COLO668 (cell line): ENCODE measurements at regions not wholly inside any gene's neighbourhood (a gene's known extent, or its start where the extent isn't known, plus 50 kb on each side); places are given as distances from the start of the nearest gene placed in this dataset.
"Not testable (repeated sequence)": the region's sequence is repeated elsewhere in the genome, so short reads cannot be mapped to it uniquely, and the experiment has no call there.

Experiments
- DNase-seq: peaks from one replicate; lab custom pipeline; 2025; ENCODE audit not compliant: unreplicated experiment; lab: John Stamatoyannopoulos, UW

GRCh38 chr18:22791310-22791610 lies 141.9 kb upstream of the RBBP8 start:
- DNase-seq: no peak

DNA sequence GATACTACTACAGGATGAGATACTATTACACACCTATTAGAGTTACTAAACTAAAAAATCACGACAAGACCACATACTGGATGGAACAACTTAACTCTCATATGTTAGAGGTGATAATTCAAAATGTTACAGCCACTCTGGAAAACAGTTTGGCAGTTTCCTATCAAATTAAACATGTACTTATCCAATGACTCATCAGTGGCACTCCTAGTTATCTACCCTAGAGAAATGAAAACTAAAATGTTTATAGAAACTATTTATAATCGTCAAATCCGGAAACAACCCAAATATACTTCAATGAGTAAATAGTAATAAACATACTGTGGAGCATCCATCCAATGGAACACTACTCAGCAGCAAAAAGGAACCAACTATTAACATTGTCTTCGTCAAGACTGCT lies 137.0 kb upstream of the RBBP8 start:
- DNase-seq: no peak

GRCh38 chr18:22800551-22800951 lies 132.6 kb upstream of the RBBP8 start:
- no peak for DNase-seq

- DNase-seq: peak; percentile 7
Measured at GRCh38 chr18:22813648-22814328, 119.3 kb upstream of the RBBP8 start.

- DNase-seq: no peak
Measured at GRCh38 chr18:22814329-22814703, 118.8 kb upstream of the RBBP8 start.

DNA sequence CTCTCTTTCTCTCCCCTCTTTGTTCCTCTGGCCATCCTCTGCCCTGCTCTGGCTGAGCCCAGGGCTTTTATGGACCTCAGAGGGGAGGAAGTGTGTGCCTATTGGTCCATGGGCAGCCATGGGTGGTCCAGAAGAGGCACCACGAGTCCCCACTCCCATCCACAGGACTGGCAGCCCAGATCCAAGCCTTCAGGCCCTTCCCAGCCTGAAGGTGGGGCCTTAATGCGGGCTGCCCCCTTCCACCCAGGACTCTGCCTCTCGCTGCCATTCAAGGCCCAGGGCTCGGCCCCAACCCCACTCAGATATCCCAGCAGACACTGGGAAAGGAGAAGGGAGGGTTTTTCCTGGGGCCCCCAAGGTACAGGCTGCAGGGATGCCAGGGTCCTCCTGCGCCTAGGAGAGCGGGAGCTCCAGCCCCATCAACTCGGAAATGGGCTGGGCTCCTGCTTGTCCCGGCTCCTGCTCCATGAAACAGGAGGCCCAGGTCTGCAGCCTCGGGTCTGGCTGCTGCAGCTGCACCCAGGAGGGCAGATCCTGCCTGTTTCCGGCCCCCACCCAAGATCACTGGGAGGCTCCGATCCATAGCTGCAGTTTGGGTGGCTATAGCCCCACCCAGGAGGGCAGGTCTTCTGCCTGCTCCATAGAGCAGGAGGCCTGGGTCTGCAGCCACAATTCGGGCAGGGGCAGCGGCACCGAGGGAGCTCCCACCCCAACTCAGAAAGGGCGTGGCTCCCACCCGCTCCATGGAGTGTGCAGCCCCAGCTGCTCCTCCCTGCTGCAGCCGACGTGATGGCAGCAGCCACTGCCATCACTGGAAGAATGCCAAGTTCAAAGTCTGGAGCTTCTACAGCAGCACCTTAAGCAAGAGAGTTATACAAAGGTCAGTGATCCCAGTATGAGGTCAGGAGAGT lies 116.6 kb upstream of the RBBP8 start:
- peak; percentile 48 for DNase-seq

- DNase-seq: no peak
Measured at GRCh38 chr18:22817844-22818243, 115.3 kb upstream of the RBBP8 start.

GRCh38 chr18:22822024-22822423 lies 111.1 kb upstream of the RBBP8 start:
- DNase-seq: no peak

DNA sequence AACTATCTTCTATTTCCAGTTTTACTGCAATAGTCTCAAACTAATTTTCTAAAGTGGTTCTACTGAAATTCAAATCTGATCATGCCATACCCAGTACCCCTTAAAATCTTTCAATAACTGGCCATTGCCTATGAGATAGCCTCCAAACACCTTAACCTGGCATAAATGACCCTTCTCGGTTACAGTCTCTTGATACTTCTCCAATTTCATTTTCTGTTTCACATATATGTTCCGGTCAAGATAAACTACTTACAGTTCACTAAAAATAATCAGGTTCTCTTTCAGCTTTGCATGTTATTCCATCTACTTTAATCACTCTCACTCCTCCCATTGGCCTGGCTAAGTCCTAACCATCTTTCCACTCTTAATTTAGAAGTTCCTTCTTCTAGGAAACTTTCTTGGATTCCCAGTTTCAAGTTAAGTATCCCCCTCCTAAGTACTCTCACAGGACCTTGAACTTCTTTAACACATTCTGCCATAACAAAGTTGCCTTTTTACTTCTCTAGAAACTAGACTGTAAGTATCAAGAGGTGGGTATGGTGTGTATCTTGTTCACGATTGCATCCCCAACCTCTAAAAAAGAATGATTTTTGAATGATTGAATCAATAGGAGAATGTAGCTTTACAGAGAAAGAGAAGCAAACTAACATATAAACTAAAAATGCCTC lies 110.2 kb upstream of the RBBP8 start:
- DNase-seq: no peak

DNA sequence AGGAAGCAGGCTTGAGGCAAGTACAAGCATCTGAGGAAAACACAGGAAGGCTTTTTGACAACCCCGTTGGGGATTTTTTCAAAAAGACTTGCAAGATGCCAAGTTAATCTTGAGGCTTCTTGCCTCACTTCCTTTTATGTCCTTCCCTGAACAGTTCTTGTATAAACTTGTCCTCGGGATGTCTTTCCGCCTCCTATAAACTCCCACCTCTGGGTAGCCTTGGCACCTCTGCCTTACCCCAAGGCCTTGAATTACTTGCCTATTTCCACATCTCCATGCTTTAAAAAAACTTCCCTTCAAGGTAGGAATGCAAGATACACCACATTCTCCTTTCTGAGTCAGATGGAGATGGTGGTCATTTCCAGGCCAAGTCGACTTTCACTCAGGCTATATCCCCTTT lies 106.4 kb upstream of the RBBP8 start:
- no peak for DNase-seq

DNA sequence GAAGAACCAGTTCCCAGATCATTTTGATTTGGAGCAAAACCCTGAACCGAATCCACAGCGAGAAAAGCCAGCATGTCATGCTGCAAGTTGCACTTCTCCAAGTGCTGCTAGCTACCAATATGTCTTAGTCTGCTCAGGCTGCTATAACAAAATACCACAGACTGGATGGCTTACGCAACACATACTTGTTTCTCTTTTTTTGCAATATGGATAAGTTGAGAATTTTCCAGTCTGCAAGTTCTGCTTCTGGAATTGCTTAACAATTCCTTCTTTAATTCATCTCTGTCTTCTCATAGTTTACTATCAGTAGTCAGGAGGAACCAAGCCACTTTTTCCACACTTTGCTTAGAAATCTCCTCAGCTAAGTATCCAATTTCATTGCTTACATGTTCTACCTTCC lies 105.9 kb upstream of the RBBP8 start:
- DNase-seq: no peak

- DNase-seq: no peak
Measured at GRCh38 chr18:22827741-22828140, 105.4 kb upstream of the RBBP8 start.

GRCh38 chr18:22828171-22828570 lies 105.0 kb upstream of the RBBP8 start:
- no peak for DNase-seq

DNA sequence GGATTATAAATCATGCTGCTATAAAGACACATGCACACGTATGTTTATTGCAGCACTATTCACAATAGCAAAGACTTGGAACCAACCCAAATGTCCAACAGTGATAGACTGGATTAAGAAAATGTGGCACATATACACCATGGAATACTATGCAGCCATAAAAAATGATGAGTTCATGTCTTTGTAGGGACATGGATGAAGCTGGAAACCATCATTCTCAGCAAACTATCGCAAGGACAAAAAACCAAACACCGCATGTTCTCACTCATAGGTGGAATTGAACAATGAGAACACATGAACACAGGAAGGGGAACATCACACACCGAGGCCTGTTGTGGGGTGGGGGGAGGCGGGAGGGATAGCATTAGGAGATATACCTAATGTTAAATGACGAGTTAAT lies 104.5 kb upstream of the RBBP8 start:
- not testable (repeated sequence) for DNase-seq

- no peak for DNase-seq
Measured at GRCh38 chr18:22829781-22830180, 103.3 kb upstream of the RBBP8 start.

- DNase-seq: no peak
Measured at GRCh38 chr18:22830511-22830910, 102.6 kb upstream of the RBBP8 start.

DNA sequence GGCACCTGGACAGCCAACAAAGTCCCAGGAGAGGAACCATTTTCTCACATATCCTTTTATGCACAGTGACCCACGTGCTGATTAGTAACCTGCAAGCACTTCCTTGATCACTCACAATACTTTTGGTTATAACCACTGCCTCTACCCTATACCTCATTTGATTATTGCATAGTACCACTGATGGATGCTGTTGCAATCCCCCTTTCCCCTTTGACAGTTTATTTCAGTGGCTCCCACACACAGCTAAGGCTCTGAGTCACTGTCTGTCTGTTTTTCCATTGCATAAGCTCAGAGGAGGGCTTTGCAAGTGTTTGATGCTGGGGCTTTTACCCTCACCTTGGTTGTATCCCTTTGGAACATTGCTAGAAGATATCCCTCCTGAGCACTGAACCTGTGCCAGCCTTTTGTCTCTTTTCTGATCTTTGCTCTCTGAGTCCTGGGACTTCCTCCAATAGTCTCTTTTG lies 101.7 kb upstream of the RBBP8 start:
- DNase-seq: no peak

GRCh38 chr18:22836932-22837331 lies 96.2 kb upstream of the RBBP8 start:
- no peak for DNase-seq

GRCh38 chr18:22838221-22838620 lies 94.9 kb upstream of the RBBP8 start:
- DNase-seq: no peak

DNA sequence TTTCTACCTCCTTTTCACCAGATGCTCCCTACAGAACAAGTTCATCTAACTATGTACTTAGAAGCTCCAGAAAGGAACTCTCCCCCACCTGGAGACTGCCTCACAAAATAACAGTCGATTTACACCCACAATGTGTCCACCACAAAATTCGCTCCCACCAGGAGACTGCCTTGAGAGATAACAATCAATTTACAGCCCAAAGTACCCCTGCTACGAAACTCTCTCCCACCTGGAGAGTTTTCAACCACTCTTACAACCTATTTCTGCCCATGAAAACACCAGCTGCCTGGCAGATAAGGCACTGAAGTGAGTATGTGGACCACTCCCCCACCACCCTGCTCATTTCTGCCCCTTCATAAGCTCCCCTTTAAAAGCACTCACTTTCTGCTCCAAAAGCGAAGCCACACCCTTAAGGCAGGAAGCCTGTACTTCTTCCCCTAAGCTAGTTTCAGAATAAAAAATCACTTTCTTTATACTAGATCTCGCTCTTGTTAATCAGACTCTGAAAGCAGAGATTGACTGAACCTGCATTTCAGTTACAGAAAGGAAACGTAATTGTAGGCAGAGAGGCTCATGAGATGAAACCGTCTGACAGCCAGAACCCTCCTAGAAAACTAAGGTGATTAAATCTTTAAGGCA lies 94.4 kb upstream of the RBBP8 start:
- no peak for DNase-seq

GRCh38 chr18:22839340-22839821 lies 93.7 kb upstream of the RBBP8 start:
- DNase-seq: no peak
